IPS-NIHi11 (cell line): ENCODE measurements at regions not wholly inside any gene's neighbourhood (a gene's known extent, or its start where the extent isn't known, plus 50 kb on each side); places are given as distances from the start of the nearest gene placed in this dataset.
"Not testable (repeated sequence)": the region's sequence is repeated elsewhere in the genome, so short reads cannot be mapped to it uniquely, and the experiment has no call there.

Experiments used
- DNase-seq: peaks from one replicate; pipeline ENCODE4 v3.0.0; 2012; ENCODE audit warnings: mixed read lengths, low spot score

GRCh38 chr3:8136553-8136952, 365.1 kb upstream of the LMCD1 start:
- no peak for DNase-seq

GRCh38 chr3:8143186-8143585, 358.4 kb upstream of the LMCD1 start:
- no peak for DNase-seq

DNA sequence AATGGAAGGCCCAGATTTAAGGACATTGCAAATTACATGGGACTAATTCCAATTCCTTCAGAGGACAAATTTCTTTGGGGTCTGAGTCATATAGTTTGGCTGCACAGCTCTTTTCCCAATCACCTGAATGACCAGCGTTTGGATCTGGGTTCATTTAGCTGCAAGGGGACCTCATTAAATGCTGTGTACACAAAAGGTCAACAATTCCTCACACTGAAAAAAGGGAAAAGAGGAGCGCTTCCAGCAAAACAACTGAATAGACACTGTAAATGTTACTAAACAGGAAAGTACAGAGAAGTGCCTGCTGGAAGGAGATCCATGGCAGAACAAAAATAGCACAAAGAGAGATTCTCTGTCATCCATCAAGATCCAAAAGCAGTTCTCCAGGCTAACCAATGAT, 356.0 kb upstream of the LMCD1 start:
- no peak for DNase-seq

- no peak for DNase-seq
Observed at GRCh38 chr3:8147711-8148110, 353.9 kb upstream of the LMCD1 start.

GRCh38 chr3:8152821-8153418, 348.7 kb upstream of the LMCD1 start:
- DNase-seq = no peak

- no peak for DNase-seq
Observed at GRCh38 chr3:8153800-8154199, 347.8 kb upstream of the LMCD1 start.

DNA sequence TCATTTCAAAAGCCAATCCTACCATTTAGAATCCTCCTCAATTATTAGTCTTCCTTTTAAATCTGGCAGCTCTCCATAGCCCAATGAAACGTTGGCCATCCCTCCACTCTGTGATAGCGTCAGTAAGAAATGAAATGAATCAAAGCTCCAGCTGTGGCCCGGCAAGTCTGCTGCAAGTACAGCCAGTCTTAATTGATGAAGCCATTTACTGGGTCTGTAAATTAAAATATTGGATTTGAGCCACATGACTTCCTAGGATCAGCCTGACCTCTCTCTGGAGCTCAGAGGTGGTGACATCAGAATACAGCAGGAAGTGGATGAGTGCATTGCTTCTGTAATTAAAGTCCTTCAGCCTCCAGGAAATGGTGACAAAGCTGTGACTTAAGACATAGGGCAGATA, 347.0 kb upstream of the LMCD1 start:
- no peak for DNase-seq

GRCh38 chr3:8156138-8156537, 345.5 kb upstream of the LMCD1 start:
- no peak for DNase-seq

- DNase-seq = no peak
Observed at GRCh38 chr3:8156831-8157230, 344.8 kb upstream of the LMCD1 start.

DNA sequence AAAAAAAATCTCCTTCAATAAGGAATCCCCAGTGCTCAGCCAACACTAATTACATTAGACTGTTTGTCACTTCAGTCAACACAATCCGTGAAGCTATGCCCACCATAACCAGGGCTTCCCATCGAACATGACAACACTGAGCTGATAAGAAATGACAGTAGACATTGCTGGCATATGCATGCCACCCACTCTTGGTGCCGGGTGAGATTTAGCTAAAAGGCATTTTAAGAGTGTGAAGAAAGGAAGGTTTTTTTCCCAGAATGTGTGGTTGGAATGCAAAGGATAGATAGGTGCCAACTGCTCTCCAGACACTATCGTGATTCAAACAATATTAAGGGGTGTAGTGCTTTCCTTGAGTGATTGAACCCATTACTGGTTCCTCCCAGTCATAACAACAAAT, 344.0 kb upstream of the LMCD1 start:
- no peak for DNase-seq

GRCh38 chr3:8164145-8164544, 337.5 kb upstream of the LMCD1 start:
- no peak for DNase-seq

DNA sequence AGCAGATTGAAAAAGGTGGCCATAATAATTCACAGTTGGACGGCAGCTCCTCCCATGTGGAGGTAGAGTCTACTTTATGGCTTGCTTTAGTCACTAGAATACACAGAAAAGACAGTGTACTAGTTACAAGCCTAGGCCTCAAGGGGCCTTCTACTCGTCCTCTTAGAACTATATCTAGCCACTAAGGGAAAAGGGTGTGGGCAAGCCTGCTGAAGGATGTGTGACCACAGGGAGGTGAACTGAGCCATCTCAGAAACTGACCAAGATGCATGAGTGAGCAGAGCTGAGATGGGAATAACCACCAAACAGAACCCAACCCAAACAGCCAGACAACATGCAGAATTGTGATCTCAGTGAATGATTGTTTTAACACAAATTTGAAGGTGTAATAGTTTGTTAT, 335.6 kb upstream of the LMCD1 start:
- no peak for DNase-seq

DNA sequence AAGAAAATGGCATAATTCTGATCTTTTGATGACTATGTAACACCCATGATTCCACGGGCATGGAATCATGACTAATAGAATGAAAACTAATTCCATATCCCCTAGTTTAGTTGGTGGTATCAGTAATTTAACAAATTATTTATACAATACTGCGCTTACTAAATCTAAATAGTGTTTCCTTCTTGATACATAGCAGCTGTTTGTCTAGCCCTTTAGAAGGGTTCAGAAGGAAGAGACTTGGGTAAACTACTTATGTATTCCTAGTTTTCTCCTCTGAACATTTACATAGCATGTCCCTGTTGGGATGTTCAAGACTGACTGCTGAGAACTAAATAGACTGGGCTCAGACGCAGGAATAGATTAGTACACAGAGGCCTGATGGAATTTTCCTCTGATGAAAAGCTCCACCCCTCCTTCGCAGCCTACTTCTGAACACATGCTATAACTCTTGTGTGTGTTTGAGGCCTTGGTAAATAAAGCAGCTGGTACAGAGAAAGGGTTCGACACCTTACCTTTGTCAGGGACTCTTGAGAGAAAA, 330.6 kb upstream of the LMCD1 start:
- DNase-seq = no peak

DNA sequence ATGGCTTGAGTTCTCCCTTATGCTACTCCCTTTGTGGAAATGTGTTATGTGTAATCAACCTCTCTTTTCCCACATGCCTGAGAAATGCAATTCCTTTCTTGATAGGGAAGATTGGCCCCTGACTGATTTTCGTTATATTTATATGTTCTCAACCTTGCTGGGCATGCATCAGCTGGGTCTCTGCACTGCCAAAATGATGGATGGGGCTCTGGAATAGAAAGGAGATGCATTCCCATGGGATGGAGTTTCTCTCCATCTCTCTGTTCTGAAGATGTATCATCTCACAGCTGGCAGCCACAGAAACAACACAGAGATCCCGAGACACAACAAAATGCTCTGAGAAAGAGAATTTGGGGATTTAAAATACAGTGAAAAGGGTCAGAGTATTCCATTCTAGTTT, 327.7 kb upstream of the LMCD1 start:
- DNase-seq = no peak

GRCh38 chr3:8176759-8177483, 324.7 kb upstream of the LMCD1 start:
- DNase-seq = not testable (repeated sequence)

DNA sequence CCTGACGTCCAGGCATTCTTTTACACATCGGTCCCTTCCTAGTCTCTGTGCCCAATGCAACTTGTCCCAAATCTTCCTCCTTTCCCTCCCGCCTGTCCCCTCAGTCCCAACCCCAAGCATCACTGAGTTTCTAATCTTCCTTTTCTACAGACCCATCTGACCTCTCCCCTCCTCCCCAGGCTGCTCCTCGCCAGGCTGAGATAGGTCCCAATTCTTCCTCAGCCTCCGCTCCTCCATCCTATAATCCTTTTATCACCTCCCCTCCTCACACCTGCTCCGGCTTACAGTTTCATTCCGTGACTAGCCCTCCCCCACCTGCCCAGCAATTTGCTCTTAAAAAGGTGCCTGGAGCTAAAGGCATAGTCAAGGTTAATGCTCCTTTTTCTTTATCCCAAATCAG, 323.1 kb upstream of the LMCD1 start:
- DNase-seq = not testable (repeated sequence)

GRCh38 chr3:8182904-8183303, 318.7 kb upstream of the LMCD1 start:
- DNase-seq = no peak

GRCh38 chr3:8183627-8184026, 318.0 kb upstream of the LMCD1 start:
- no peak for DNase-seq

GRCh38 chr3:8186213-8186612, 315.4 kb upstream of the LMCD1 start:
- no peak for DNase-seq

DNA sequence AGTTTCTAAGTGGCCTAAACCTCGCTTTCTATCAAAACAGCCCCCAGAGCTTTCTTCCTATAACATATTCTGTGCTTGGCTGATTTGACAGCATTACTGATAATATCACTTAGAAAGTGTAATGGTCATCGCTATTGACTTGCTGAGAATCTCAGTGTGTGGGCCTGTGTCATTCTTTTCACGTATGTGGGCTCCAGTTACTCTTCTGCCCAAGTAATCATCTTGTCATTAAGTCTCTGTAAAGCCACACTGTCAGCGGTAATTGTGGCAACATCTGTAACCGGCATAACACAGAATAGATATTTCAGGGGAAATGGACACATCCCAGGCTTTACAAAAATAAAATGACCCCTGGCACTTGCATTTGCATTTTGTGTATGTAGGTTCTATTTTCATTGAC, 313.6 kb upstream of the LMCD1 start:
- no peak for DNase-seq

DNA sequence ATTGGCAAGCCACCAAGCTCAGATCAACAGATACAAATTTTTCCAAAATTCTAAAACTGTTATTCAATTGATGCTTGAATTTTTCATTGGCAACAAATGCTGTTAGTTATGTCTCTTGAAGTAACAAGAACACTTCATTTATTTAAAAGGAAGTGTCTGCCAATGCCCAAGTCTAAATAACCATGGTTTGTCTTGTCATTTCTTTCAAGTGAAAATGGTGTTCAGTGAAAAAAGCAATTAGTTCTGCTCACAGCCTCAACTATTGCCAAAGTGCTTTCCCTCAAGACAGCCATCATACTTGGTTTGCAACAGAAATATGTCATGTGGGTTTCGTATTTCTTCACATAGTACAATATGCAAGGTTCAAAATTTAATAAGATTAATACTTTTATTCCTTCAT, 312.6 kb upstream of the LMCD1 start:
- no peak for DNase-seq

- DNase-seq = no peak
Observed at GRCh38 chr3:8191406-8191805, 310.2 kb upstream of the LMCD1 start.

GRCh38 chr3:8197384-8197783, 304.2 kb upstream of the LMCD1 start:
- no peak for DNase-seq

DNA sequence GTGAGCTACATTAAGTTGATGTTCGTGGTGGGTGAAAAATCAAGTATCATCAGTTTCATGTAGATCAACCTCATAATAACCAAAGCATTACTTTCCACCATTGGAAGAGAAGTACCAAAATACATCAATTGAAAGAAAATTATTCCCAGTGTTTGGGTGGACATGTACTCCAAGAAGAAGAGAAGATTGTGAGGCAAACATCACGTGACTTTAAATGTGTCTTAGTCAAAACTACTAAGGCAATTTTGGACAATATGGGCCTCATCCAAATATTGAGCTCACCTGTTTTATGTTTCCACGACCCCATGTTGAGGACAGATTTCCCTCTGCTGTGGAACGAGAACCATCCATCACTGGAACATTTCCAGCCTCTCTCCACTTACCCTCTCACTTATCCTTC, 303.0 kb upstream of the LMCD1 start:
- DNase-seq = no peak
